H1 (cell line): ENCODE measurements at regions not wholly inside any gene's neighbourhood (a gene's known extent, or its start where the extent isn't known, plus 50 kb on each side); places are given as distances from the start of the nearest gene placed in this dataset.

Experiments
- POLR2AphosphoS5 ChIP-seq: IDR thresholded peaks from 2 replicates; pipeline ENCODE4 v1.6.1; 2011; ENCODE audit warnings: low read depth, low read length
- POU5F1 ChIP-seq: IDR thresholded peaks from 2 replicates; pipeline ENCODE4 v1.6.1; 2011; ENCODE audit warnings: low read depth, mild to moderate bottlenecking, low read length, moderate library complexity
- RFX5 ChIP-seq: IDR thresholded peaks from 2 replicates; pipeline ENCODE4 v1.6.1; 2011; ENCODE audit warnings: low read depth, low read length, improper control_type of control experiment, borderline replicate concordance
- TF ChIP-seq, protein P1 (sequence below), 3 experiments: IDR thresholded peaks; 1 replicate in 2 of 3; 2 replicates in 1 of 3; pipeline versions ENCODE4 v1.5.1 to v1.6.1; 2011; ENCODE audit warnings: low read length in 3 of 3, mild to moderate bottlenecking in 3 of 3, inconsistent platforms in 2 of 3, low read depth in 1 of 3, moderate library complexity in 1 of 3; ENCODE audit not compliant: insufficient read depth in 1 of 3; ENCODE audit errors: control extremely low read depth in 1 of 3

DNA sequence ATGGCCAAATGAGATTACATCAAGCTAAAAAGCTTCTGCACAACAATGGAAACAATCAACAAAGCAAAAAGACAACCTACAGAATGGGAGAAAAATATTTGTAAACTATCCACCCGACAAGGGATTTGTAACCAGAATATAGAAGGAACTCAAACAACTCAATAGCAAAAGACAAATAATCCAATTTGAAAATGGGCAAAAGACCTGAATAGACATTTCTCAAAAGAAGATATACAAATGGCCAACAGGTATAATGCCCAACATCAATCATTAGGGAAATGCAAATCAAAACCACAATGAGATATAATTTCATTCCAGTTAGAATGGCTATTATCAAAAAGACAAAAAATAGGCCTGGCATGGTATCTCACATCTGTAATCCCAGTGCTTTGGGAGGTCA lies 140.0 kb downstream of the GLUL start:
- TF ChIP-seq POLR2AphosphoS5 (no peak), POU5F1 (no peak), RFX5 (no peak)
- TF ChIP-seq, protein P1, sequence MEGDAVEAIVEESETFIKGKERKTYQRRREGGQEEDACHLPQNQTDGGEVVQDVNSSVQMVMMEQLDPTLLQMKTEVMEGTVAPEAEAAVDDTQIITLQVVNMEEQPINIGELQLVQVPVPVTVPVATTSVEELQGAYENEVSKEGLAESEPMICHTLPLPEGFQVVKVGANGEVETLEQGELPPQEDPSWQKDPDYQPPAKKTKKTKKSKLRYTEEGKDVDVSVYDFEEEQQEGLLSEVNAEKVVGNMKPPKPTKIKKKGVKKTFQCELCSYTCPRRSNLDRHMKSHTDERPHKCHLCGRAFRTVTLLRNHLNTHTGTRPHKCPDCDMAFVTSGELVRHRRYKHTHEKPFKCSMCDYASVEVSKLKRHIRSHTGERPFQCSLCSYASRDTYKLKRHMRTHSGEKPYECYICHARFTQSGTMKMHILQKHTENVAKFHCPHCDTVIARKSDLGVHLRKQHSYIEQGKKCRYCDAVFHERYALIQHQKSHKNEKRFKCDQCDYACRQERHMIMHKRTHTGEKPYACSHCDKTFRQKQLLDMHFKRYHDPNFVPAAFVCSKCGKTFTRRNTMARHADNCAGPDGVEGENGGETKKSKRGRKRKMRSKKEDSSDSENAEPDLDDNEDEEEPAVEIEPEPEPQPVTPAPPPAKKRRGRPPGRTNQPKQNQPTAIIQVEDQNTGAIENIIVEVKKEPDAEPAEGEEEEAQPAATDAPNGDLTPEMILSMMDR (IDR thresholded peaks at IDR 0.05; ENCODE audit: control extremely low read depth in 1 of 3, insufficient read depth in 1 of 3, low read depth in 1 of 3, low read length in 3 of 3), result no peak
